ENCODE measurements at regions not wholly inside any gene's neighbourhood (a gene's known extent, or its start where the extent isn't known, plus 50 kb on each side); places are given as distances from the start of the nearest gene placed in this dataset.

- H3K4me3 ChIP-seq: no peak overlapping the region
- TF ChIP-seq CTCF (IDR thresholded peaks at IDR 0.05): no peak
- no peak for TF ChIP-seq POLR2AphosphoS5 (IDR thresholded peaks at IDR 0.05)
- TF ChIP-seq EP300 (IDR thresholded peaks at IDR 0.05): no peak
- no peak for TF ChIP-seq POLR2A (IDR thresholded peaks at IDR 0.05; ENCODE audit: low read depth)
- intact Hi-C loops (cut with DNase I): no loop called here
- H3K4me1 ChIP-seq: no peaks in the 10 kb centered on the region
- no peaks in the 10 kb centered on the region for H3K36me3 ChIP-seq
- 93% methylated on average over 1 of the region's 1 CpG for WGBS
- H3K27ac ChIP-seq (replicated peaks in 1 of 4): no peak overlapping the region
- H3K9me3 ChIP-seq: no peaks in the 10 kb centered on the region
- H3K27me3 ChIP-seq: no peaks in the 10 kb centered on the region
- peak; percentile 24 for DNase-seq (ENCODE audit: extremely low spot score)
Measured at GRCh38 chr2:133833746-133834145, 265.5 kb upstream of the NCKAP5 start.

GRCh38 chr2:133835821-133836619, 267.8 kb upstream of the NCKAP5 start:
- H3K4me3 ChIP-seq: no peak overlapping the region
- DNase-seq (ENCODE audit: extremely low spot score): no peak
- no peak for TF ChIP-seq POLR2AphosphoS5 (IDR thresholded peaks at IDR 0.05)
- TF ChIP-seq EP300 (IDR thresholded peaks at IDR 0.05): no peak
- no peak for TF ChIP-seq POLR2A (IDR thresholded peaks at IDR 0.05; ENCODE audit: low read depth)
- no peak for TF ChIP-seq CTCF (IDR thresholded peaks at IDR 0.05)
- intact Hi-C loops (cut with DNase I): no loop called here
- H3K27me3 ChIP-seq: no peaks in the 10 kb centered on the region
- H3K36me3 ChIP-seq: no peaks in the 10 kb centered on the region
- H3K27ac ChIP-seq (replicated peaks in 1 of 4): no peak overlapping the region
- WGBS: 89% methylated on average over 2 of the region's 2 CpGs
- no peaks in the 10 kb centered on the region for H3K4me1 ChIP-seq
- no peaks in the 10 kb centered on the region for H3K9me3 ChIP-seq

- Histone ChIP-seq H3K4me1 (peaks cover 0 to 6% (median 0%) of the 10 kb centered on the region in 4 donors), H3K36me3 (no peaks in the 10 kb centered on the region), H3K27me3 (no peaks in the 10 kb centered on the region), H3K27ac (replicated peaks in 1 of 4) (no peak overlapping the region), H3K4me3 (no peak overlapping the region), H3K9me3 (no peaks in the 10 kb centered on the region)
- intact Hi-C loops (cut with DNase I): no loop called here
- DNase-seq (ENCODE audit: extremely low spot score): no peak
- TF ChIP-seq POLR2AphosphoS5 (IDR thresholded peaks at IDR 0.05): no peak
- no peak for TF ChIP-seq POLR2A (IDR thresholded peaks at IDR 0.05; ENCODE audit: low read depth)
- no peak for TF ChIP-seq CTCF (IDR thresholded peaks at IDR 0.05)
- TF ChIP-seq EP300 (IDR thresholded peaks at IDR 0.05): no peak
- 85% methylated on average over 11 of the region's 11 CpGs for WGBS
Measured at GRCh38 chr2:133836691-133837345, 268.6 kb upstream of the NCKAP5 start.

GRCh38 chr2:133837441-133838094, 269.3 kb upstream of the NCKAP5 start:
- intact Hi-C loops (cut with DNase I): no loop called here
- TF ChIP-seq CTCF (IDR thresholded peaks at IDR 0.05) (no peak), POLR2AphosphoS5 (IDR thresholded peaks at IDR 0.05) (no peak), EP300 (IDR thresholded peaks at IDR 0.05) (no peak), POLR2A (IDR thresholded peaks at IDR 0.05; ENCODE audit: low read depth) (no peak)
- Histone ChIP-seq H3K4me3 (no peak overlapping the region), H3K9me3 (no peaks in the 10 kb centered on the region), H3K27me3 (no peaks in the 10 kb centered on the region), H3K36me3 (no peaks in the 10 kb centered on the region), H3K27ac (replicated peaks in 1 of 4) (no peak overlapping the region), H3K4me1 (peaks cover 1 to 6% (median 4%) of the 10 kb centered on the region in 4 donors)
- no peak for DNase-seq (ENCODE audit: extremely low spot score)
- 85% methylated on average over 5 of the region's 6 CpGs for WGBS

All from esophagus muscularis mucosa (tissue), 4 donors.